SK-N-SH treated with all-trans-retinoic acid at 6 μM for 48 hours (cell line): ENCODE measurements at regions not wholly inside any gene's neighbourhood (a gene's known extent, or its start where the extent isn't known, plus 50 kb on each side); places are given as distances from the start of the nearest gene placed in this dataset.

Source experiments
- ATAC-seq: fragments of 200-7000 bp; cut with Tn5 transposase; 3 replicates; pipeline ENCODE4 v1.9.1; 2020; ENCODE audit warnings: mild to moderate bottlenecking, moderate library complexity
- ARNTL ChIP-seq: fragments of 450-650 bp; formaldehyde crosslinking; IDR thresholded peaks from 2 replicates; pipeline ENCODE4 v1.5.0; 2020; ENCODE audit warnings: low read depth, mild to moderate bottlenecking, moderate library complexity, borderline replicate concordance
- BACH2 ChIP-seq: fragments of 250-450 bp; sonication (Bioruptor Pico); IDR thresholded peaks from 2 replicates; pipeline ENCODE4 v1.9.0; 2021; ENCODE audit warnings: mild to moderate bottlenecking, borderline replicate concordance
- CREB5 ChIP-seq: fragments of 250-450 bp; sonication (Bioruptor Pico); IDR thresholded peaks from 2 replicates; pipeline ENCODE4 v1.5.1; 2020; ENCODE audit warnings: low read depth, mild to moderate bottlenecking, moderate library complexity
- CSDC2 ChIP-seq: fragments of 250-450 bp; sonication (Bioruptor Pico); IDR thresholded peaks from 2 replicates; pipeline ENCODE4 v1.5.0; 2020; ENCODE audit warnings: mild to moderate bottlenecking, moderate library complexity
- ESRRG ChIP-seq: fragments of 250-450 bp; sonication (Bioruptor Pico); IDR thresholded peaks from 2 replicates; pipeline ENCODE4 v1.6.1; 2021; ENCODE audit warnings: mild to moderate bottlenecking
- GLIS3 ChIP-seq: fragments of 250-450 bp; sonication (Bioruptor Pico); IDR thresholded peaks from 2 replicates; pipeline ENCODE4 v1.5.0; 2020; ENCODE audit warnings: mild to moderate bottlenecking, moderate library complexity
- ISL1 ChIP-seq: fragments of 250-450 bp; sonication (Bioruptor Pico); IDR thresholded peaks from 2 replicates; pipeline ENCODE4 v2.1.2; 2022; ENCODE audit warnings: mild to moderate bottlenecking, moderate library complexity
- OSR1 ChIP-seq: fragments of 250-450 bp; sonication (Bioruptor Pico); IDR thresholded peaks from 2 replicates; pipeline ENCODE4 v1.8.0; 2022; ENCODE audit warnings: moderate library complexity, mild to moderate bottlenecking, inconsistent platforms
- POU6F1 ChIP-seq: fragments of 250-450 bp; sonication (Bioruptor Pico); IDR thresholded peaks from 2 replicates; pipeline ENCODE4 v1.8.0; 2021; ENCODE audit warnings: low read depth, mild to moderate bottlenecking, moderate library complexity, borderline replicate concordance
- PPARA ChIP-seq: fragments of 250-450 bp; sonication (Bioruptor Pico); IDR thresholded peaks from 2 replicates; pipeline ENCODE4 v1.5.0; 2020; ENCODE audit warnings: mild to moderate bottlenecking, borderline replicate concordance
- RARB ChIP-seq: fragments of 250-450 bp; sonication (Bioruptor Pico); IDR thresholded peaks from 2 replicates; pipeline ENCODE4 v1.8.0; 2021; ENCODE audit warnings: mild to moderate bottlenecking, moderate library complexity
- SNAI2 ChIP-seq: fragments of 250-450 bp; sonication (Bioruptor Pico); IDR thresholded peaks from 2 replicates; pipeline ENCODE4 v1.5.0; 2020; ENCODE audit warnings: mild to moderate bottlenecking, moderate library complexity
- TCF4 ChIP-seq: fragments of 250-450 bp; sonication (Bioruptor Pico); IDR thresholded peaks from 2 replicates; pipeline ENCODE4 v1.8.0; 2021; ENCODE audit warnings: mild to moderate bottlenecking, moderate library complexity, borderline replicate concordance
- TOX ChIP-seq: fragments of 250-450 bp; sonication (Bioruptor Pico); IDR thresholded peaks from 2 replicates; pipeline ENCODE4 v1.8.0; 2021; ENCODE audit warnings: mild to moderate bottlenecking, moderate library complexity, borderline replicate concordance
- ZC3H10 ChIP-seq: fragments of 250-450 bp; sonication (Bioruptor Pico); IDR thresholded peaks from 2 replicates; pipeline ENCODE4 v1.5.1; 2021; ENCODE audit warnings: mild to moderate bottlenecking, moderate library complexity
- ZFP3 ChIP-seq: fragments of 250-450 bp; sonication (Bioruptor Pico); IDR thresholded peaks from 2 replicates; pipeline ENCODE4 v1.5.0; 2020; ENCODE audit warnings: mild to moderate bottlenecking, moderate library complexity
- ZFP30 ChIP-seq: fragments of 450-650 bp; formaldehyde crosslinking; IDR thresholded peaks from 2 replicates; pipeline ENCODE4 v1.5.0; 2022; ENCODE audit warnings: mild to moderate bottlenecking, moderate library complexity
- ZNF565 ChIP-seq: fragments of 450-650 bp; formaldehyde crosslinking; conservative IDR thresholded peaks from 2 replicates; pipeline ENCODE4 v1.5.0; 2020; ENCODE audit warnings: low read depth, mild to moderate bottlenecking, moderate library complexity
- ZNF8 ChIP-seq: fragments of 450-650 bp; formaldehyde crosslinking; IDR thresholded peaks from 2 replicates; pipeline ENCODE4 v1.5.0; 2020; ENCODE audit warnings: mild to moderate bottlenecking, moderate library complexity
- TF ChIP-seq, protein P1 (sequence below): fragments of 250-450 bp; sonication (Bioruptor Pico); IDR thresholded peaks from 2 replicates; pipeline ENCODE4 v1.8.0; 2020; ENCODE audit warnings: mild to moderate bottlenecking, moderate library complexity, borderline replicate concordance
- TF ChIP-seq, protein P2 (sequence below): fragments of 250-450 bp; sonication (Bioruptor Pico); IDR thresholded peaks from 2 replicates; pipeline ENCODE4 v1.5.1; 2021; ENCODE audit warnings: mild to moderate bottlenecking, moderate library complexity

DNA sequence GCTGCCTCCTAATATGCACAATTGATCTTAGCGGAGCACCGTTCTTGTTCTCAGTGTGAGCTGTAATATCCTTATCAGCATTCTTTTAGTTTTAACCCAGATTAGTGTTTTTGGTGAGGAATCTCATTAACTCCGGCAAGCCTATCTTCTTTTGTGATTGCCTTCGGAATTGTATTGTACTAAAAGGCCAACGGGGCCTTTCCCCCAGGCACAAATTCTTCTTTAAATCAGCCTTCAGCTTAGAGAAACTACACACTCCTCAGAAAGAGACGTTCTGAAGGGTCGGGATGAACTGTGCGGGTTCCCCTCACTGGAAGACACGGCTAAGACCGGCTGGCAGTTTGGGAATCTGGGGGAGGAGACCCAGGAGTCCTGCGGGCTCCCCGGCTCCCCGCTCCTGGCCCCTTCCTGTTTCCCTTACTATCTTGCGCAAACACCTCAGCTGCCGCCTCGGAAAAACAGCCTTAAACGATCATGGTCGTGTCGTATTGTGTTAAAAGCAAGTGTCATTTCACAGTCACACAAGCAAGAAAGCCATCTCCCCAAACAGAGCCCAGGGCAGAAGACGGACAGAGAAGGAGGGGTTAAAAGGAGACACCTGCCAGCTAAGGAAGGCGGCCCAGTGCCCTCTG, 353.1 kb upstream of the IRX2 start:
- ATAC-seq = no peak
- TF ChIP-seq GLIS3 (no peak), BACH2 (CRISPR knock-in tag) (no peak), POU6F1 (CRISPR knock-in tag) (no peak), ZFP30 (CRISPR knock-in tag) (no peak), TOX (no peak), TCF4 (CRISPR knock-in tag) (no peak), ZC3H10 (CRISPR knock-in tag) (no peak), CSDC2 (CRISPR knock-in tag) (no peak), CREB5 (CRISPR knock-in tag) (no peak), RARB (CRISPR knock-in tag) (no peak), ZNF8 (CRISPR knock-in tag) (no peak), ZFP3 (CRISPR knock-in tag) (no peak), OSR1 (CRISPR knock-in tag) (no peak), PPARA (no peak)
- TF ChIP-seq, protein P1, sequence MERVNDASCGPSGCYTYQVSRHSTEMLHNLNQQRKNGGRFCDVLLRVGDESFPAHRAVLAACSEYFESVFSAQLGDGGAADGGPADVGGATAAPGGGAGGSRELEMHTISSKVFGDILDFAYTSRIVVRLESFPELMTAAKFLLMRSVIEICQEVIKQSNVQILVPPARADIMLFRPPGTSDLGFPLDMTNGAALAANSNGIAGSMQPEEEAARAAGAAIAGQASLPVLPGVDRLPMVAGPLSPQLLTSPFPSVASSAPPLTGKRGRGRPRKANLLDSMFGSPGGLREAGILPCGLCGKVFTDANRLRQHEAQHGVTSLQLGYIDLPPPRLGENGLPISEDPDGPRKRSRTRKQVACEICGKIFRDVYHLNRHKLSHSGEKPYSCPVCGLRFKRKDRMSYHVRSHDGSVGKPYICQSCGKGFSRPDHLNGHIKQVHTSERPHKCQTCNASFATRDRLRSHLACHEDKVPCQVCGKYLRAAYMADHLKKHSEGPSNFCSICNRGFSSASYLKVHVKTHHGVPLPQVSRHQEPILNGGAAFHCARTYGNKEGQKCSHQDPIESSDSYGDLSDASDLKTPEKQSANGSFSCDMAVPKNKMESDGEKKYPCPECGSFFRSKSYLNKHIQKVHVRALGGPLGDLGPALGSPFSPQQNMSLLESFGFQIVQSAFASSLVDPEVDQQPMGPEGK (CRISPR knock-in tag) = no peak

GRCh38 chr5:3103262-3103811, 351.9 kb upstream of the IRX2 start:
- TF ChIP-seq ZFP30 (CRISPR knock-in tag) (no peak), ZFP3 (CRISPR knock-in tag) (no peak), CREB5 (CRISPR knock-in tag) (no peak), TOX (no peak), GLIS3 (no peak), ESRRG (CRISPR knock-in tag) (no peak), ISL1 (CRISPR knock-in tag) (no peak)
- TF ChIP-seq, protein P2, sequence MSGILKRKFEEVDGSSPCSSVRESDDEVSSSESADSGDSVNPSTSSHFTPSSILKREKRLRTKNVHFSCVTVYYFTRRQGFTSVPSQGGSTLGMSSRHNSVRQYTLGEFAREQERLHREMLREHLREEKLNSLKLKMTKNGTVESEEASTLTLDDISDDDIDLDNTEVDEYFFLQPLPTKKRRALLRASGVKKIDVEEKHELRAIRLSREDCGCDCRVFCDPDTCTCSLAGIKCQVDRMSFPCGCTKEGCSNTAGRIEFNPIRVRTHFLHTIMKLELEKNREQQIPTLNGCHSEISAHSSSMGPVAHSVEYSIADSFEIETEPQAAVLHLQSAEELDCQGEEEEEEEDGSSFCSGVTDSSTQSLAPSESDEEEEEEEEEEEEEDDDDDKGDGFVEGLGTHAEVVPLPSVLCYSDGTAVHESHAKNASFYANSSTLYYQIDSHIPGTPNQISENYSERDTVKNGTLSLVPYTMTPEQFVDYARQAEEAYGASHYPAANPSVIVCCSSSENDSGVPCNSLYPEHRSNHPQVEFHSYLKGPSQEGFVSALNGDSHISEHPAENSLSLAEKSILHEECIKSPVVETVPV = no peak
- no peak for ATAC-seq

- TF ChIP-seq ZC3H10 (CRISPR knock-in tag) = no peak
- ATAC-seq = no peak
These were observed 351.1 kb upstream of the IRX2 start for GRCh38 chr5:3102531-3102930.

DNA sequence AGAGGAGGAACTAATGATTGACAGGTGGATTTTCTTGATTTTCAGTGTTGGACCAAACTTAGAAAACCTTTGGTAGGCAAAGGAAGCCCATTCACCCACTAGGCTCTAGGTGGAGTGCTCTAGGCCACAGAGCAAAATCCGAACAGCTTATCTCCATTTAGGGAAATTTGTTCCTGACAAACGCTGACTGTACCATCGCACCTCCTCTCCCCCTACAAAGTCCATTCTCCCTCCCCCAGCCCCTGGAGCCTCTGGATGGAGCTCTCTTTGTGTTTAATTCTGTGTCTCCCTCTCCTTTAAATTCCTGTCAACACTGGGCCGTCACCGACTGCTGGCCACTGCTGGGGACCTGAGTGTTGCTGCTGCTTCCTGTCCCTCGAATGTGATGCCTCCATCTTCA, 350.1 kb upstream of the IRX2 start:
- no peak for TF ChIP-seq RARB (CRISPR knock-in tag)
- no peak for TF ChIP-seq ZNF8 (CRISPR knock-in tag)
- TF ChIP-seq ZFP30 (CRISPR knock-in tag) = no peak
- TF ChIP-seq PPARA = no peak
- TF ChIP-seq ARNTL (CRISPR knock-in tag) = no peak
- TF ChIP-seq ZNF565 (CRISPR knock-in tag) = no peak
- no peak for TF ChIP-seq CREB5 (CRISPR knock-in tag)
- TF ChIP-seq, protein P2 = no peak
- no peak for TF ChIP-seq TCF4 (CRISPR knock-in tag)
- no peak for TF ChIP-seq OSR1 (CRISPR knock-in tag)
- no peak for TF ChIP-seq BACH2 (CRISPR knock-in tag)
- no peak for TF ChIP-seq CSDC2 (CRISPR knock-in tag)
- TF ChIP-seq ISL1 (CRISPR knock-in tag) = no peak
- no peak for TF ChIP-seq TOX
- TF ChIP-seq SNAI2 = no peak
- TF ChIP-seq GLIS3 = no peak
- TF ChIP-seq, all 23 proteins: peak for 0

More for the DNA sequence above, 350.1 kb upstream of the IRX2 start:
- no peak for ATAC-seq
